ENCODE measurements at regions not wholly inside any gene's neighbourhood (a gene's known extent, or its start where the extent isn't known, plus 50 kb on each side); places are given as distances from the start of the nearest gene placed in this dataset.
"Not testable (repeated sequence)": the region's sequence is repeated elsewhere in the genome, so short reads cannot be mapped to it uniquely, and the experiment has no call there.

DNA sequence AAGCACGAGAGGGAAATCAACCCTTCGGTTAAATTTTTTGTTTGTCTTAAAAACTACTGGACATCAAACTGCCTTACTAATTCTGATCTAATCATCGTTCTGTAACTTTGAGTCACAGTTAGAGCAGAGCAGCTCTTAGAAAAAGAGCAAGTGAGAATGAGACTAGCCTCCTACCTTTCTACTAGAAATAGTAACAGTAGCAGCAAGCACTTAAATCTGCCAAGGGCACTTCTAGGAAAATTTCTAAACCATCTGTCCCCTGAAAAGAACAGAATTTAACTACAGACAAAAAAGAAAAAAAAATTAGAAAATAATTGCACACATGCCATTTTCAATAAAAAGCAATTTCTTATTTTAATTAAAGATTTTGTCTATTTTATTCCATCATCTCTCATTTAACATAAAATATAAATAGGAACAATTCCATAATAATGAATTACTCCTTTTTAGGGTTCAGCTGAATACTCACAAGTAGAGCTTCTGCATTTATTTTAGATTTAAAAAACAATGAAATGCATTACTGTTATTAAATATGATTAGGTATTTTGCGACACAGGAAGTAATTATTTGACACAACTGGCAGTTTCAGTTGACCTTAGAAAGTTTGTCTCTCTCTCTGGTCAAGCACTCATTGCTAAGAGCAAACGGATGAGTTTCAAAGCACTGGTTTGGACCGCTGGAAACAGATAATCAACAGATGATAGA, 250.8 kb upstream of the SOX9 start:
- intact Hi-C loops (cut with DNase I) = no loop called here
- no peak for DNase-seq
- H3K4me1 ChIP-seq (ENCODE audit: insufficient read depth) = no peaks in the 10 kb centered on the region
- no peaks in the 10 kb centered on the region for H3K9me3 ChIP-seq
- WGBS, 3 donors = 44 to 65% (median 49%) methylated on average over 6 of the region's 6 CpGs
- no peak overlapping the region for H3K27ac ChIP-seq
- no peaks in the 10 kb centered on the region for H3K27me3 ChIP-seq
- TF ChIP-seq, protein P1, sequence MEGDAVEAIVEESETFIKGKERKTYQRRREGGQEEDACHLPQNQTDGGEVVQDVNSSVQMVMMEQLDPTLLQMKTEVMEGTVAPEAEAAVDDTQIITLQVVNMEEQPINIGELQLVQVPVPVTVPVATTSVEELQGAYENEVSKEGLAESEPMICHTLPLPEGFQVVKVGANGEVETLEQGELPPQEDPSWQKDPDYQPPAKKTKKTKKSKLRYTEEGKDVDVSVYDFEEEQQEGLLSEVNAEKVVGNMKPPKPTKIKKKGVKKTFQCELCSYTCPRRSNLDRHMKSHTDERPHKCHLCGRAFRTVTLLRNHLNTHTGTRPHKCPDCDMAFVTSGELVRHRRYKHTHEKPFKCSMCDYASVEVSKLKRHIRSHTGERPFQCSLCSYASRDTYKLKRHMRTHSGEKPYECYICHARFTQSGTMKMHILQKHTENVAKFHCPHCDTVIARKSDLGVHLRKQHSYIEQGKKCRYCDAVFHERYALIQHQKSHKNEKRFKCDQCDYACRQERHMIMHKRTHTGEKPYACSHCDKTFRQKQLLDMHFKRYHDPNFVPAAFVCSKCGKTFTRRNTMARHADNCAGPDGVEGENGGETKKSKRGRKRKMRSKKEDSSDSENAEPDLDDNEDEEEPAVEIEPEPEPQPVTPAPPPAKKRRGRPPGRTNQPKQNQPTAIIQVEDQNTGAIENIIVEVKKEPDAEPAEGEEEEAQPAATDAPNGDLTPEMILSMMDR (IDR thresholded peaks at IDR 0.05) = no peak
- TF ChIP-seq POLR2A (IDR thresholded peaks at IDR 0.05) = no peak
- TF ChIP-seq EP300 (IDR thresholded peaks at IDR 0.05) = no peak
- no peak overlapping the region for H3K4me3 ChIP-seq
- no peaks in the 10 kb centered on the region for H3K36me3 ChIP-seq

DNA sequence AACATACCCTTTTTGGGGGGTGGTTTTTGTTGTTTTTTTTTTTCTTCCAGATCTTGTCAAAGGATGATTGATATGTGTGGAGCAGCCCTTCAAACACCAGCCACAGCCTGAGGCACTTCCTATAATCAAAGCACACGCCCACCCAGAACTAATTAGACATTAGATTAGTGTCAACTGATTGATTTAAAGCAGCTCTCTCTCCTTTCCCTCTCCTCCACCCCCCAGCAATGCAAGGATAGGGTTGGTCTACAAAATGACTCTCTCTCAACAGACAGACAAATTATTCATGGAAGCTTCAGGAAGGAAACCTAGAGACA, 250.3 kb upstream of the SOX9 start:
- TF ChIP-seq EP300 (IDR thresholded peaks at IDR 0.05) (no peak), POLR2A (IDR thresholded peaks at IDR 0.05) (no peak)
- TF ChIP-seq, protein P1 (IDR thresholded peaks at IDR 0.05) = no peak
- 36 to 43% (median 36%) methylated on average over 1 of the region's 1 CpG for WGBS, 3 donors
- intact Hi-C loops (cut with DNase I) = no loop called here

DNA sequence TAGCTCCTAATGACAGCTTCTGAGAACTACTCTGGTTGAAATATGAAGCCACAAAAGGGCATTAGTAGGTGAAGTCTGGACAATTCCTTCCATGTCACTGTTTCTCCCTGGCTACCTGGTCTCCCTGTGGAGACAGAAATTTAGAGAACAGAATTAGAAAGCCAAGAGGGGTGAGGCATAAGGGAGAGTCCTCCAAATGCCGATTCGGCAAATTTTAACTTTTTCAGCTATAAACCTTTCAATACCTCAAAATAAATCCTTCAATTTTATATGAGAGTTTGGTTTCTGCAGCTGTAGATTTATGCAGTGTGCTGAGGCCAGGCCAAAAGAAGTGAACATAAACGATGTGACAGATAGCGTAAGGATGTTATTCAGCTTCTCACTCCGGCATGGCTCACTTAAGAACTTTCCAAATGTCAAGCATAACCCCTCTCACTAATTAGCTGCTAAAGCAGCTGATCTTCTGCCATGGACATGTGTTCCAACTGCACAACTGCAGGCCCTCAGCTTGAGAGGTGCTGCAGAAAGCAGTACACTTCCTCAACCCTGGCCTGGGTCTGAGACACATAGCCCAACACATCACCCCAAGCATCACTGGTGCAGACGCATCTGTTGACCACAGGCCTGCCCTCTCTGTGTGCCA, 247.9 kb upstream of the SOX9 start:
- H3K9me3 ChIP-seq = no peaks in the 10 kb centered on the region
- TF ChIP-seq, protein P1 (IDR thresholded peaks at IDR 0.05) = no peak
- no peak for TF ChIP-seq POLR2A (IDR thresholded peaks at IDR 0.05)
- TF ChIP-seq EP300 (IDR thresholded peaks at IDR 0.05) = no peak

More for the DNA sequence above, 250.3 kb upstream of the SOX9 start:
- Histone ChIP-seq H3K4me3 (no peak overlapping the region), H3K27ac (no peak overlapping the region), H3K9me3 (no peaks in the 10 kb centered on the region), H3K27me3 (no peaks in the 10 kb centered on the region), H3K36me3 (no peaks in the 10 kb centered on the region), H3K4me1 (ENCODE audit: insufficient read depth) (no peaks in the 10 kb centered on the region)
- DNase-seq = no peak

DNA sequence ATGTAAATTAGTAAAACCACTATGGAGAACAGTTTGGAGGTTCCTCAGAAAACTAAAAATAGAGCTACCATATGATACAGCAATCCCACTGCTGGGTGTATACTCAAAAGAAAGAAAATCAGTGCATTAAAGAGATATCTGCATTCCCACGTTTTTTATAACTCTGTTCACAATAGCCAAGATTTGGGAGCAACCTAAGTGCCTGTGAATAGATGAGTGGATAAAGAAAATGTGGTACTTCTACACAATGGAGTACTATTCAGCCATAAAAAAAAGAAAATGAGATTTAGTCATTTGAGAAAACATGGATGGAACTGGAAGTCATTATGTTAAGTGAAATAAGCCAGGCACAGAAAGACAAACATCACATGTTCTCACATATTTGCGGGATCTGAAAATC, 246.0 kb upstream of the SOX9 start:
- H3K4me3 ChIP-seq; H3K27me3 ChIP-seq; intact Hi-C loops (cut with DNase I); DNase-seq; H3K4me1 ChIP-seq (ENCODE audit: insufficient read depth); H3K36me3 ChIP-seq; H3K9me3 ChIP-seq; H3K27ac ChIP-seq: not testable (repeated sequence)
- 60 to 79% (median 66%) methylated on average over 2 of the region's 2 CpGs for WGBS, 3 donors

More for the DNA sequence above, 247.9 kb upstream of the SOX9 start:
- intact Hi-C loops (cut with DNase I) = loop anchor here in 1 of 4 donors (2.0 kb wide), 1 partner anchor 46 kb away; no protein-coding TSS in a partner anchor
- no peak overlapping the region for H3K4me3 ChIP-seq
- H3K36me3 ChIP-seq = no peaks in the 10 kb centered on the region
- H3K27me3 ChIP-seq = no peaks in the 10 kb centered on the region
- H3K4me1 ChIP-seq (ENCODE audit: insufficient read depth) = no peaks in the 10 kb centered on the region
- H3K27ac ChIP-seq = no peak overlapping the region
- 61 to 64% (median 61%) methylated on average over 6 of the region's 6 CpGs for WGBS, 3 donors
- DNase-seq = no peak

DNA sequence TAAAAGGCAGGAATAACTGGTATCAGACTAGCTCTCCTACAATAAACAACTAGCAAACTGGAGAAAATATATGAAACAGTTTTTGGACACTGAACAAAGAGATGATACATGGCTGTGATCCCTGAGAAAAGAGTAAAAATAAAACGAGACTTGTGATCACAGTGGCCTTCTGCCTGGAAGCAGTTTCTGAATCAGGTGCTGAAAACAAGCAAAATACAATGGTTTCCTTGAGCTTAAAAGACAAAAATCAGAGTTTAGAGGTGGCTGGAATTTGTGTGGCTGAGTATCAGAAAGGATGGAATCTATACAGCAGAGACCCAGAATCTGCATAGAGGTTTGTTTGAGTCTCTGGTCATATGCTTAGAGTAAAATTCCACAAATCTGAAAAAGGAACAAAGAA, 242.5 kb upstream of the SOX9 start:
- H3K36me3 ChIP-seq = no peaks in the 10 kb centered on the region
- no peaks in the 10 kb centered on the region for H3K4me1 ChIP-seq (ENCODE audit: insufficient read depth)
- H3K9me3 ChIP-seq = no peaks in the 10 kb centered on the region
- no peak for DNase-seq
- WGBS, 3 donors = 2 to 12% (median 6%) methylated on average over 1 of the region's 1 CpG
- no peaks in the 10 kb centered on the region for H3K27me3 ChIP-seq
- intact Hi-C loops (cut with DNase I) = no loop called here
- no peak overlapping the region for H3K27ac ChIP-seq
- no peak overlapping the region for H3K4me3 ChIP-seq
- TF ChIP-seq POLR2A (IDR thresholded peaks at IDR 0.05) = no peak
- TF ChIP-seq, protein P1 (IDR thresholded peaks at IDR 0.05) = no peak
- no peak for TF ChIP-seq EP300 (IDR thresholded peaks at IDR 0.05)

Data from ovary (tissue), 7 donors.